Panc1 (cell line): ENCODE measurements at regions not wholly inside any gene's neighbourhood (a gene's known extent, or its start where the extent isn't known, plus 50 kb on each side); places are given as distances from the start of the nearest gene placed in this dataset.

Experiments used
- ATAC-seq: fragments of 200-7000 bp; cut with Tn5 transposase; 2 replicates; pipeline ENCODE4 v1.9.1; 2020; ENCODE audit warnings: mild to moderate bottlenecking, moderate library complexity
- BruUV-seq: library from RNA; stranded (reverse); fragments of 400-500 nt; replicated peaks from 2 replicates; lab custom pipeline; 2021; lab: Mats Ljungman, UMichigan
- CTCF ChIA-PET: fragments of 300-600 bp; sonication (Branson Sonifier 250); formaldehyde crosslinking; loops from one replicate; lab custom pipeline; 2022; ENCODE audit warnings: antibody characterized with exemption; lab: Charles Lee
- POLR2A ChIA-PET: fragments of 300-600 bp; sonication (Branson Sonifier 250); formaldehyde crosslinking; loops from one replicate; lab custom pipeline; 2022; ENCODE audit warnings: antibody characterized with exemption; lab: Charles Lee
- DNase-seq: peaks from one replicate; pipeline ENCODE4 v3.0.0-alpha.2; 2010; ENCODE audit warnings: low read depth, low spot score
- H3K27ac ChIP-seq: 2 replicates; pipeline ENCODE4 v1.5.1; 2011; ENCODE audit warnings: mild to moderate bottlenecking, low read length, inconsistent platforms
- H3K27me3 ChIP-seq: fragments of 200-500 bp; sonication (Bioruptor generic); 2 replicates; pipeline ENCODE4 v1.6.0; 2014; ENCODE audit warnings: low read length, inconsistent platforms; ENCODE audit not compliant: control insufficient read depth, insufficient read depth
- H3K36me3 ChIP-seq: fragments of 200-500 bp; sonication (Bioruptor generic); 2 replicates; pipeline ENCODE4 v1.5.1; 2014; ENCODE audit warnings: inconsistent platforms, mild to moderate bottlenecking, low read length, moderate library complexity; ENCODE audit not compliant: control insufficient read depth, insufficient read depth
- H3K4me1 ChIP-seq: 2 replicates; pipeline ENCODE4 v1.5.1; 2011; ENCODE audit warnings: inconsistent platforms, mild to moderate bottlenecking, low read length, moderate library complexity; ENCODE audit not compliant: control insufficient read depth, insufficient read depth
- H3K4me3 ChIP-seq, 2 experiments: 2 replicates each; pipeline ENCODE4 v1.5.1; 2011 to 2012; ENCODE audit warnings: low read depth in 2 of 2, low read length in 2 of 2, mild to moderate bottlenecking in 2 of 2, inconsistent platforms in 1 of 2, moderate library complexity in 1 of 2
- H3K9me3 ChIP-seq: fragments of 200-500 bp; sonication (Bioruptor generic); 2 replicates; pipeline ENCODE4 v1.5.1; 2014; ENCODE audit warnings: low read depth, mild to moderate bottlenecking, inconsistent platforms, low read length, moderate library complexity; ENCODE audit not compliant: control insufficient read depth, insufficient read depth
- CTCF ChIP-seq: fragments of 450-650 bp; IDR thresholded peaks from 2 replicates; pipeline ENCODE4 v1.5.1; 2017; ENCODE audit warnings: mild to moderate bottlenecking
- POLR2AphosphoS5 ChIP-seq: IDR thresholded peaks from 2 replicates; pipeline ENCODE4 v1.6.1; 2012; ENCODE audit warnings: mild to moderate bottlenecking, low read depth, low read length, moderate library complexity
- REST ChIP-seq, 2 experiments: IDR thresholded peaks; 2 replicates each; pipeline ENCODE4 v1.6.1; 2011 to 2012; ENCODE audit warnings: low read depth in 2 of 2, control low read depth in 1 of 2, low read length in 1 of 2, mild to moderate bottlenecking in 1 of 2, moderate library complexity in 1 of 2; ENCODE audit not compliant: insufficient read depth in 1 of 2
- SIN3A ChIP-seq: IDR thresholded peaks from 2 replicates; pipeline ENCODE4 v1.6.1; 2012; ENCODE audit warnings: low read depth, mild to moderate bottlenecking, low read length, moderate library complexity, borderline replicate concordance; ENCODE audit not compliant: insufficient read depth
- TCF7L2 ChIP-seq: IDR thresholded peaks from 2 replicates; pipeline ENCODE4 v1.6.1; 2011; ENCODE audit warnings: mild to moderate bottlenecking, low read depth, low read length, inconsistent platforms
- in situ Hi-C: cut with HindIII; loops from 2 replicates; pipeline ENCODE4 v1.10.0; 2016; ENCODE audit warnings: low sequenced_read_pairs, low pct_unique_long_range_greater_than_20kb
- intact Hi-C: fragments of 100-400 bp; cut with micrococcal nuclease; formaldehyde crosslinking; loops from one replicate; pipeline ENCODE4 v1.10.0; 2022; ENCODE audit not compliant: unreplicated experiment

GRCh38 chr17:6347776-6348175, 87.1 kb downstream of the AIPL1 start:
- in situ Hi-C loops, result no loop called here
- TF ChIP-seq SIN3A (no peak), TCF7L2 (no peak), CTCF (no peak), POLR2AphosphoS5 (no peak), REST (IDR thresholded peaks at IDR 0.05; ENCODE audit: insufficient read depth in 1 of 2, low read depth in 2 of 2, low read length in 1 of 2) (no peak)
- Histone ChIP-seq H3K27me3 (no peaks in the 10 kb centered on the region; the same call in 1 of the 2 replicates), H3K4me1 (no peaks in the 10 kb centered on the region), H3K4me3 (no peak overlapping the region), H3K27ac (no peak overlapping the region), H3K36me3 (no peaks in the 10 kb centered on the region), H3K9me3 (no peaks in the 10 kb centered on the region)
- BruUV-seq, result no TSS peak
- CTCF ChIA-PET, result no interaction called here
- ATAC-seq (no peak), DNase-seq (no peak)
- POLR2A ChIA-PET, result no interaction called here
- intact Hi-C loops, result no loop called here

GRCh38 chr17:6346986-6347385, 87.9 kb downstream of the AIPL1 start:
- Histone ChIP-seq H3K9me3 (no peaks in the 10 kb centered on the region), H3K27me3 (no peaks in the 10 kb centered on the region; the same call in 1 of the 2 replicates), H3K4me3 (no peak overlapping the region), H3K4me1 (no peaks in the 10 kb centered on the region), H3K36me3 (no peaks in the 10 kb centered on the region), H3K27ac (no peak overlapping the region)
- no peak for DNase-seq
- TF ChIP-seq CTCF (no peak), REST (IDR thresholded peaks at IDR 0.05; ENCODE audit: insufficient read depth in 1 of 2, low read depth in 2 of 2, low read length in 1 of 2) (no peak), SIN3A (no peak), POLR2AphosphoS5 (no peak), TCF7L2 (no peak)
- in situ Hi-C loops (no loop called here), intact Hi-C loops (no loop called here)
- POLR2A ChIA-PET, result no interaction called here
- no TSS peak for BruUV-seq
- no peak for ATAC-seq
- CTCF ChIA-PET, result interaction anchor here (0.5 kb wide), 1 partner anchor 9 kb away, joined by 3 read pairs; no protein-coding TSS in a partner anchor
